ENCODE measurements at regions not wholly inside any gene's neighbourhood (a gene's known extent, or its start where the extent isn't known, plus 50 kb on each side); places are given as distances from the start of the nearest gene placed in this dataset.
"Not testable (repeated sequence)": the region's sequence is repeated elsewhere in the genome, so short reads cannot be mapped to it uniquely, and the experiment has no call there.

DNA sequence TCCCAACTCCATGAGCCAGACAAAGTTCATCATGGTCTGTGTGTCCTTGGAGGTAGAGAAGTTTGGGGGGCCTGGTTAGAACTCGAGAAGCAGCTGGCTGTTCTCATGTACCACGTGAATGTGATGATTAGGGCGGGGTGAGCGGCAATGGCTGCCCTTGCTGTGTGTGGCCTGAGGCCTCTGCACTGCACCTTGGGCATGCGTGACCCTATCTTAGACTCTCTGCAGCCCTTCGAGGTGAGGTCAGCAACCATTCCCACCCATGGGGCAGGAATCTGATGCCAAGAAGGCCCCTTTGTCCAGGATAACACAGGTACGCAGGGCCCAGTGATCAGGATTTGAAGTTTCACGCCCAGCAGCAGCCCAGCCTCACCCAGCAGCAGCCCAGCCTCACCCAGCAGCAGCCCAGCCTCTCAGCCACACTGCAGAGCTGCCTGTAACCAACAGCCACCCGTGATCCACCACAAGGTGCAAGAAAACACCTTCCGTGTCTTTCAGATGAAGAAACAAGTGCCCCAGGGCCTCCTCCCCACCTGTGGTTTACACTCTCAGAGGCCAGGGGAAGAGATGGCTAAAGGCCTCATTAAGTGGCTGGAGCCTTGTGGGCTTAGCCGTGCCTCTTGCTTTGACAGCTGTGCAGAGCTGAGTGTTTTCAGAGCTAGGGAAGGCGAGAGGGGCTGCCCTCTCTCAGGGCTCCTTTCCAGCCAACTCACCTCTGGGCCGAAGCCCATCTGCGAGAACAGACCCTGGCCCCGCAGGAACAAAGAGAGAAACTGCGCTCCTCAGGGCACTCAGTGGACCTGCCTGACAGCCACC lies 195.2 kb upstream of the CDH4 start:
- no peak for DNase-seq

- DNase-seq = no peak
Observed at GRCh38 chr20:61057443-61058121, 194.5 kb upstream of the CDH4 start.

- no peak for DNase-seq
Observed at GRCh38 chr20:61061981-61062380, 190.1 kb upstream of the CDH4 start.

- no peak for DNase-seq
Observed at GRCh38 chr20:61065853-61066252, 186.2 kb upstream of the CDH4 start.

DNA sequence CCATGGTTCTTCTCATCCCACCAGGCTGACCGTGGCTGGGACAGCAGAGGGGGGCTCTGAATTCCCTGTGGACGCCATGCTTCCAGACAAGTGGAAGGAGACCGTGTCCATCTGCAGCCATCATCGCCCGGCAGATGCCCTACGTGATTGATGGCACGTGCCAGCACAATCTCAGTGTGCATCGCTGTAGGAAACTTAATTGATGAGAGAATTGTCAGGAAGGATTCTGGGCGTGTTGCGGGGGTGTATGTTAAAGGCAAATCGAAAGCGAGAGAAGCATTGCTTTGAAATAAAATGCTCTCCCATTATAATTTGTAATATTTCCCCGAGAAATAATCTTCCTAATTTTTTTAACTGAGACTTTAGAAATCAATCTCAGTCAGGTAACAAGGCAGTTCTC lies 185.5 kb upstream of the CDH4 start:
- peak in 8 of 56 donors; percentile 5 to 52 (median 14) for DNase-seq

GRCh38 chr20:61067221-61067620 lies 184.8 kb upstream of the CDH4 start:
- DNase-seq = no peak

DNA sequence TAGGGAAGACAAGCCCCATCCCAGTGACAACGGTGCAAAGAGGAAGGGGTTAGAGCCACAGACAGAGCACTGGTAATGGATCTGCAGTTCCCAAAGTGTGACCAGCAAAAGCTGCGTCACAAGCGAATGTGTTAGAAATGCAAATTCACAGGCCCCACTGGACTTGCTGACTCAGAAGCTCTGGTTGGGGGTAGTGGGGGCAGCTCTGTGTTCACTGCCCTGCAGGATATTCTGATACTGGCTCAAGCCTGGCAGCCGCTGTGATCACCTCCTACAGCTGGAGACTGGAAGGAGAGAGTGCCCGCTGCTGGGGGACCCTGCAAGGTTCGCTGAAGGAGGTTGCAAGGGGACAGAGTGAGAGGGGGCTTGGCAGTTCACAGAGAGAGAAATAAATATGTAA lies 179.7 kb upstream of the CDH4 start:
- no peak for DNase-seq

DNA sequence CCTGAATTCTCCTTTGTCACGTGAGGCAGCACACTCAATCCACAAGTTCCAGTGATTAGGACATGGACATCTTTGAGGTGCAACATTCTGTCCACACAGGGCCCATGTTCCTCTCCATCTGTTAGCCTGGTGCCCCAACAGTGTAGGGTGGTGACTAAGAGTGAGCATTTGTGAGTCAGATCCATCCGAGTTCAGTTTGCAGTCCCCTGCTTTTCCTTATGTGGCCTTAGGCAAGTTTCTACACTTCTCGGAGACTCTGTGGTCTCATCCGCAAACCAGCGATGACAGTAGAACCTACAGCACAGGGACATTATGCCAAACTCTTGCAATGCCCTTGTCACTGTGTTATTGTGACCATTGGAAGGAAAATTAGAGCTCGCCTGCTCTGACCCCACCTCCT lies 178.7 kb upstream of the CDH4 start:
- no peak for DNase-seq

- no peak for DNase-seq
Observed at GRCh38 chr20:61082720-61083119, 169.3 kb upstream of the CDH4 start.

DNA sequence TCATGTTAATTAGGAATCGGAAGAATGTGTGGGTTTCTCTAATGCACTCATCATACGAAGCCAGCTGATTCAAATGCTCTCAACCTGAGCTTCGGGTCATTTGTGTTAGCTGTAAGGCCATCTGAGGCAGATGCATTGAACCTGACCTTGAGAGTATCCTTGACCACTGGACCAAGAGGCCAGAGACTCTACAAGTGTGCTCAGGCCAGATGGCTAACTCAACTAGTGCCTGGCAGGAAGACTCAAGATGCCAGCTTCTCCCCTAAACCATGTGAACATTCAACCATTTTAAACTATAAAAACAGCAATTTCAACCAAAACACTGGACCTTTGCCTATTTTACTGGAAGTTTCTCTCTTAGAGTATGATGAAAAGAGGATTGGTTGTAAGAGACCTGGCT lies 168.6 kb upstream of the CDH4 start:
- DNase-seq = no peak

DNA sequence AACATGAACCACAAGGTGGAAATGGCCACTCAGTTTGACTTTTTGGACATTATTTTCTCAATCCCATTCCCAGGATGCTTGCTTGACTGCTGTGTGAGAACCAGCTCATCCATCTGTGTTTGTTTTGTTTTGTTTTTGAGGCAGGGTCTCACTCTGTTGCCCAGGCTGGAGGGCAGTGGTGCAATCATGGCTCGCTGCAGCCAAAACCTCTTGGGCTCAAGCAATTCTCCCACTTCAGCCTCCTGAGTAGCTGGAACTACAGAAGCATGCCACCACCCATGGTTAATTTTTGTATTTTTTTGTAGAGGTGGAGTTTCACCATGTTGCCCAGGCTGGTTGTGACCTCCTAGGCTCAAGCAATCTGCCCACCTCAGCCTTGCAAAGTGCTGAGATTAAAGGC lies 166.0 kb upstream of the CDH4 start:
- no peak for DNase-seq

GRCh38 chr20:61090541-61090940 lies 161.5 kb upstream of the CDH4 start:
- DNase-seq = no peak

GRCh38 chr20:61092251-61092650 lies 159.8 kb upstream of the CDH4 start:
- no peak for DNase-seq

DNA sequence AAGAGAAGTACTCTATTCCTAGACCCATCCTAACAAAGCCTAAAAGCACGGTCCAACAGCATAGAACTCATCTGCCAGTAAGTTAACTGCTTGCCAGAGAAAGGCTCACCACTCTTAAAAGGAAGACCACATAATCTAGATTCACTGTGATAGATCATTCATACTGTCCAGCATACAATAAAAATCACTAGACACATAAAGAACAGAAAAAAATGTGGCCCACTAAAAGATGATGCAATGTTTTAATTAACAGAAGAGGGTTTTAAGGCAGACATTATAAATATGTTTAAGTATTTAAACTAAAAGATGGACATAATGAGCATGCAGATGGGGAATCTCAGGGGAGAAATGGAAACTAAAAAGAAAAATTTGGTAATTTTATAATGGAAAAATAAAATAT lies 157.5 kb upstream of the CDH4 start:
- DNase-seq = no peak

DNA sequence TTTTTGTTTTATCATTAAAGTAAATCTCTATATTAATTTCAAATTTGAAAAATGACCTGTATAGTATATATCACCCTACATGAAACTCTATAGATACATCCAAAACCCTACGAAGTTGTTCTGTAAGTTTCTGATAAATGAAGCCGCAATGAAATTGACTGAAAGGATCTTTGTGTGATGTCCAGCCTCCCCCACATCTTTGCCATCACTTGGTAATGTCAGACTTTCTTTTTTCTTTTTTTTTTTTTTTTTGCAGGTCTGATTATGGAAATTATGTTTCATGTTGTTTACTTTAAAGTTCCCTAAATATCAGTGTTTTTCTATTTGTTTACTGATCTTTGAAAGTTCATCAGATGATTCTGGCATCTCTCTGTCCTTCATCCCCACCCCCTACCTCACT lies 155.6 kb upstream of the CDH4 start:
- DNase-seq = no peak

DNA sequence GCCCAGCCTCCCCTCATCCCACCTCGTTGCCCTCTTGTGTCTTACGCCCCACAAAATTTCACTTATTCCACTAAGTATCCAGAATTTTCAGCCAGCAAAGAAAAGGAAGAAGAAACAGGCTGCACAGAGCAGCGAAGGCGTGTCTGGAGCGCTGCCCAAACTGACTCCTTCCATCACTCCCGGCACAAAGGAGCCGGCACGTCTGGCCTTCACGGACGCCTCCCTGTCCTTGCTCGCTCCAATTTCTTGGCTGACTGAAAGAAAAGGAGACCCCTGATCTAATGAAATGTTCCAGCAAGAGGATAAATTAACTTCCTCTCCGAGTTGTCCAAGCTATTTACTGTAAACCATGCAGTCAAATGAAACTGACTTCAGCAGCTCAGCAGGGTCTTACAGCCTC lies 152.3 kb upstream of the CDH4 start:
- no peak for DNase-seq

- no peak for DNase-seq
Observed at GRCh38 chr20:61100489-61100888, 151.6 kb upstream of the CDH4 start.

- DNase-seq = not testable (repeated sequence)
Observed at GRCh38 chr20:61101321-61101720, 150.7 kb upstream of the CDH4 start.

DNA sequence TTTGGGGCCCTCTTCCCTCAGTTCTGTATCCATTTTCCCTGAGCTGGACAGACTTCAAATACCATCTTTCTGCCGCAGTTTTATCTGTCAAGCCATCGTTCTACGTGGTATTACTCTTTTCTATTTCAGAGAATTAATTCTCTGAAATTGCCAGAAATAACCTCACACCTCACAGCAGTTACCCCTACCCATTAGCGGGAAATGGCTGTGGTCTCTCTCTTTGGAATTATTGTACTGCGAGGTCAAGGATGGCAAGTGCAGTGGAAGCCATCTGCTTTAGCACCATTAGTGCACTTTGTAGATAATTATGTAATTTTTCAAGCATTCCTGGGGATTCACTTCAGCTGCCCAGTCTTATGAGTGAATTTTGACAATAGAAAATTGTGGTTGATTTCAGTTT lies 147.8 kb upstream of the CDH4 start:
- DNase-seq = no peak

GRCh38 chr20:61105395-61105794 lies 146.7 kb upstream of the CDH4 start:
- no peak for DNase-seq

DNA sequence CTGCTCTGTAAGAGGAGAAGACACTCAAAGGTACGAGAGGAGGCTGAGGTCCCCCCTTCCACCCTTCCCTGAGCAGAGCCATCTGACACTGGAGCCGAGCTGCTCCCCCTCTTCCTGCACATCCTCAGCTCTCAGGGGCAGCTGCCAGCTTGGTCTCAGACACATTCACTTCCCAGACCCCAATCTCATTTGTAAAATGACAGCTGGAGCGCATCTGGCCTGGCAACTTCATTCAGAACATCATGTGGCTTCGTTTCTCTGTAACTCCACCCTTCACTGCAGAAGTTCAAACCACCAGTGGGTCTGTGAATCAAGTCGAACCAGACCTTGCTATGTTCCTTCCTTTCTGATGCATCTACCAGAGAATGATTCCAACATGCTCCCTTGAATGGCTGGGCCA lies 145.6 kb upstream of the CDH4 start:
- DNase-seq = no peak

DNA sequence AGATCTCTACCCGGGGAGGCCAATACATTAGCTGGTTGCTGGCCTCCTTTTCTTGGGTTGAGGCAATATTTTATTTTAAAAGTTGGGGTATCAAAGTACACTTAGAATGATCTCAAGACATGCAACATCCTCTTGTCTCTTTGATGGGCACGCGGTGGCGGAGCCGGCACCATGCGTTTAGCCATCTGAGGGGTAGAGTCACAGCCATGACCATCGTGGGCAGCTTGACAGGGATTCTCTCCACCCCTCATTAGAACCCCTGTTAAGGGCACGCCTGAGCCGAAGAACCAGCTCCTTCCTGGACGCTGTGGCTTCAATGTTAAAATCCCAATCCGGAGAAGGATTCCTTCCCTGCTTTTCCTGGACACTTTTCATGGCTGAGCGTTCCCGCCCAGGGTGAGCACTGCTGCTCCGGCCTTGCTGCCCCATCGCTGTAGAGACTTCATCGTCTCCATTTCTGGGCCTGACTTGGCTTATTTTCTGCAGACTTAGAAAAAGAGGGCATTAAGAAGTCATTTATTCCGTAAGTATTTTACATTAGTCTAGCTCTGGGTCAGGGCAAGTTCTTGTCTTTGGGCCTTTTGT lies 142.7 kb upstream of the CDH4 start:
- DNase-seq = no peak

DNA sequence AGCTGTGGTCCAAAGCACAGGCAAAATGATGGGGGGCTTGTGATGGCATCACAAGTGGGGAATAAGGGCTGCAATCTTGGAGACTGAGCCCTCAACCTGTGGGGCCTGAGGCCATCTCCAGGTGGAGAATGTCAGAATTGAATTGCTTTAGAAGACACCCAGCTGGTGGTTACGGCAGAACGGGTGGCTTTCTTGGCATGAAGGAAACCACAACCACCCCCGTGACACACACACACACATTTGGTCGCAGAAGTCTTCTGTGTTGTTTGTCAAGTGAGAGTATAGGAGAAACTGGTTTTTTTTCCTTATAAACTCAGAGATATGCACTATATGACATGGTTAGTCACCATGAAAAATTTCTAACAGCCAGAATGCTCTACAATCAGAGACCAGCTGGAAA lies 139.5 kb upstream of the CDH4 start:
- DNase-seq = no peak

All from nucleus accumbens (tissue), 56 donors.